NB4 (cell line): ENCODE measurements at regions not wholly inside any gene's neighbourhood (a gene's known extent, or its start where the extent isn't known, plus 50 kb on each side); places are given as distances from the start of the nearest gene placed in this dataset.
"Not testable (repeated sequence)": the region's sequence is repeated elsewhere in the genome, so short reads cannot be mapped to it uniquely, and the experiment has no call there.

Experiments
- DNase-seq: peaks from one replicate; pipeline ENCODE4 v3.0.0; 2010; ENCODE audit warnings: low read depth
- H3K4me3 ChIP-seq: one replicate; pipeline ENCODE4 v1.5.1; 2011; ENCODE audit warnings: mild to moderate bottlenecking, low read depth, low read length, moderate library complexity
- CTCF ChIP-seq: IDR thresholded peaks from one replicate; pipeline ENCODE4 v1.5.1; 2012; ENCODE audit warnings: low read depth, low read length
- MAX ChIP-seq: IDR thresholded peaks from 2 replicates; pipeline ENCODE4 v1.6.1; 2011; ENCODE audit warnings: low read depth, low read length
- MYC ChIP-seq: IDR thresholded peaks from 2 replicates; pipeline ENCODE4 v1.6.1; 2011; ENCODE audit warnings: low read depth, low read length
- POLR2A ChIP-seq: IDR thresholded peaks from 2 replicates; pipeline ENCODE4 v1.6.1; 2011; ENCODE audit warnings: mild to moderate bottlenecking; ENCODE audit not compliant: insufficient read length; ENCODE audit errors: extremely low read depth

- TF ChIP-seq CTCF = no peak
- no peak for TF ChIP-seq POLR2A
- TF ChIP-seq MAX = no peak
- TF ChIP-seq MYC = no peak
- DNase-seq = no peak
- no peak overlapping the region for H3K4me3 ChIP-seq
Observed at GRCh38 chr13:33560726-33561125, 257.2 kb upstream of the RFC3 start.

- H3K4me3 ChIP-seq = no peak overlapping the region
- TF ChIP-seq MYC = no peak
- no peak for TF ChIP-seq CTCF
- no peak for TF ChIP-seq POLR2A
- no peak for TF ChIP-seq MAX
- DNase-seq = no peak
Observed at GRCh38 chr13:33561627-33562026, 256.3 kb upstream of the RFC3 start.

GRCh38 chr13:33571618-33572017 lies 246.3 kb upstream of the RFC3 start:
- H3K4me3 ChIP-seq = no peak overlapping the region
- no peak for DNase-seq
- TF ChIP-seq POLR2A (no peak), MAX (no peak), CTCF (no peak), MYC (no peak)

- DNase-seq, H3K4me3 ChIP-seq: not testable (repeated sequence)
Observed at GRCh38 chr13:33572322-33572721, 245.6 kb upstream of the RFC3 start.

GRCh38 chr13:33575378-33575777 lies 242.6 kb upstream of the RFC3 start:
- no peak for TF ChIP-seq MAX
- TF ChIP-seq POLR2A = no peak
- no peak for TF ChIP-seq CTCF
- no peak for TF ChIP-seq MYC
- no peak for DNase-seq
- H3K4me3 ChIP-seq = no peak overlapping the region

GRCh38 chr13:33577007-33577406 lies 240.9 kb upstream of the RFC3 start:
- DNase-seq = no peak
- no peak for TF ChIP-seq POLR2A
- TF ChIP-seq CTCF = no peak
- no peak for TF ChIP-seq MAX
- no peak for TF ChIP-seq MYC
- H3K4me3 ChIP-seq = no peak overlapping the region
